Hepatocyte (in vitro differentiated cells): ENCODE measurements at regions not wholly inside any gene's neighbourhood (a gene's known extent, or its start where the extent isn't known, plus 50 kb on each side); places are given as distances from the start of the nearest gene placed in this dataset.

Experiments used
- EZH2phosphoT487 ChIP-seq: fragments of 200-600 bp; sonication (generic); IDR thresholded peaks from one replicate; pipeline ENCODE4 v1.6.1; 2018; ENCODE audit warnings: antibody characterized with exemption, mild to moderate bottlenecking, low read depth, moderate library complexity; ENCODE audit not compliant: unreplicated experiment, severe bottlenecking
- TF ChIP-seq, protein P1 (sequence below): fragments of 200-600 bp; sonication (generic); IDR thresholded peaks from 2 replicates; pipeline ENCODE4 v1.5.1; 2016; ENCODE audit warnings: antibody characterized with exemption, mild to moderate bottlenecking; ENCODE audit not compliant: poor library complexity

DNA sequence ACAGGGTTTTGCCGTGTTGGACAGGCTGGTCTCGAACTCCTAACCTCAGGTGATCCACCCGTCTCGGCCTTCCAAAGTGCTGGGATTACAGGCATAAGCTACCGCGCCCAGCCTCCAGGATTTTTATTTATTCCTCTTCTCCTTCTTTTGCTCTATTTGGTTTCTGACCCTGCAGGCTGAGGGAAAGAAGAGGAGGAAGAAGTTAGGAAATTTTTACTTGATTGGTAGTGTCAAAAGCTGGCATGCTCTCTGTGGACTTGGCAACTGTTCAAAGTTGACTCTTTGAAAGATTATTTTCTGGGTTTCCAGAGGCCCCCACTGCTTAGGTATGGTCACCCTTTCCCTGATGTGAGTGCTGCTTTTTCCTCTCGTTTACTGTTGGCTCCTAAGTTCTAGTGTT is 372.2 kb downstream of the DIPK2A start:
- TF ChIP-seq, protein P1, sequence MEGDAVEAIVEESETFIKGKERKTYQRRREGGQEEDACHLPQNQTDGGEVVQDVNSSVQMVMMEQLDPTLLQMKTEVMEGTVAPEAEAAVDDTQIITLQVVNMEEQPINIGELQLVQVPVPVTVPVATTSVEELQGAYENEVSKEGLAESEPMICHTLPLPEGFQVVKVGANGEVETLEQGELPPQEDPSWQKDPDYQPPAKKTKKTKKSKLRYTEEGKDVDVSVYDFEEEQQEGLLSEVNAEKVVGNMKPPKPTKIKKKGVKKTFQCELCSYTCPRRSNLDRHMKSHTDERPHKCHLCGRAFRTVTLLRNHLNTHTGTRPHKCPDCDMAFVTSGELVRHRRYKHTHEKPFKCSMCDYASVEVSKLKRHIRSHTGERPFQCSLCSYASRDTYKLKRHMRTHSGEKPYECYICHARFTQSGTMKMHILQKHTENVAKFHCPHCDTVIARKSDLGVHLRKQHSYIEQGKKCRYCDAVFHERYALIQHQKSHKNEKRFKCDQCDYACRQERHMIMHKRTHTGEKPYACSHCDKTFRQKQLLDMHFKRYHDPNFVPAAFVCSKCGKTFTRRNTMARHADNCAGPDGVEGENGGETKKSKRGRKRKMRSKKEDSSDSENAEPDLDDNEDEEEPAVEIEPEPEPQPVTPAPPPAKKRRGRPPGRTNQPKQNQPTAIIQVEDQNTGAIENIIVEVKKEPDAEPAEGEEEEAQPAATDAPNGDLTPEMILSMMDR = no peak
- no peak for TF ChIP-seq EZH2phosphoT487
